GM18858 (cell line): ENCODE measurements at regions not wholly inside any gene's neighbourhood (a gene's known extent, or its start where the extent isn't known, plus 50 kb on each side); places are given as distances from the start of the nearest gene placed in this dataset.
"Not testable (repeated sequence)": the region's sequence is repeated elsewhere in the genome, so short reads cannot be mapped to it uniquely, and the experiment has no call there.

Source experiments
- ATAC-seq: cut with Tn5 transposase; IDR thresholded peaks from one replicate; pipeline ENCODE4 v1.9.1; 2021; ENCODE audit not compliant: unreplicated experiment

DNA sequence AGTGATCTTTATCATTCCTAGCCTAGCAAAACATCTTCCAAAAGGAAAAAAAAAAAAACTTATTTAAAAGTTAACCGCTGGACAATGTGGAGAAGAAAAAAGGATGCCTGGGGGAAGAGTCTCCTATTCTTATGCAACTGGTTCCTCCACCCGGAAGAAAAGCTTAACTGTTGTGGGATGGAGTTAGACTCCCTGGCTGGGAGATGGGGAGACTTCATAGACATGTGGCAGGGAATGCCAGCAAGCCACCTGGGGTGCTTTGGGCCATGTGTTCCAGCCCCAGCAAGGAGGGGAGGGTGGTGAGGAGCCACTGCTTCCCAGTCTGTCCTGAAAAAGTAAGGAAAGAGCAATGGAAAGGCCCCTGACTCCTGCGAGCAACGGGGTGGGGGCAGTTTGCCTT lies 119.4 kb upstream of the SPIN4 start:
- no peak for ATAC-seq

DNA sequence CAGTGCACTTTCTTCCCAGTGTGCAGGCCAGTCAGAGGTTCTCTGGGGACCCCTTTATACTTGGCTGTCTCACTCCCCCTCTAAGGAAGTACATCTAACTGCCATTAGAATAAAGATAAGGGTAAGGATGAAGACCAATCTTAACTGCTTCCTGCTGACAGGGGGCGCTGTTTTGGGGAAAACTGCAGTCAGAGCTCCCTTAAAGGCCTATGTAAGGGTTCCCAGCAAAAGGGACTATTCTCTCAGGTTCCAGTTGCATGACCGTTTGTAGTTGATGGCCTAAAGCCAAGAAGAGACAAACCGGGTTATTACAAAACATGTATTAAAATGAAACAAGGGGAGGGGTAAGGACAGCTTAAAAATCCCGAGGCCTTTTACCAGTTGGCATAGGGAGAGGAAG lies 115.6 kb upstream of the SPIN4 start:
- no peak for ATAC-seq

DNA sequence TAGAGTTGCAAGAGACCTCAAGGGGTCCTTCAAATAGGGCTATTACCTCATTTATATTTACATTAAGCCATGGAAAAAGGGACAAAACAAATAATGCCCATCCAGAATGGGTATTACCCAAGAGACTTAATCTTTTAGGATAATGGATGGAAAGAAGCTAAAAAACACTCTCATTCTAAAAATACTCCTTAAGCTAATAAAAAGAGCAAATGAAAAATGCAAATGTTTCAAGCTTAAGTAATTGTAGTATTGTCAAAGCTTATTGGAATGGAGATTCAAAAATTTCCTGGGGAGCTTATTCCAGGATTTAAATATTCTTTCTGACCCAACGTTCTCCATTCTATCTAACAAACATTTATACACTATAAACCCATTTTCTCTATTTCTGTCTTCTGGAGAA lies 107.8 kb upstream of the SPIN4 start:
- no peak for ATAC-seq

- no peak for ATAC-seq
These were observed 102.4 kb upstream of the SPIN4 start for GRCh38 chrX:63453571-63453970.

DNA sequence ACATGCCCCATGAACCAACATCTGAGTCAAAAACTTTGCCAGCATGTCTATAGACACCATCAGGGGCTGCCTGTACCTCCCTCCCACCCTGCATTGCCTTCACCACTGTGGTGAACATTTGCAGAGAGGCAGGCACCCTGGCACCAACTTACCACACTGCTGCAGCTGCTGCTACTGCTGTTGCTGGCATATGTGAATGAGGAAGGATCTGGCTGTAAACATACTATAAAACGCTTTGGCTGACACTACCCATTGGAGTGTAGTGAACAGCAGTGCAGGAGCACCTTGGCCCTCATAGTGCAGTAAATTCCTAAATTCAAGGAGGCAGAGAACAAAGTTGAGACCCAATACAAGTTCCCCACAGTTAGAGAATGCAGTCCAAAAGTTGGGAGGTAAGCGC lies 90.6 kb upstream of the SPIN4 start:
- no peak for ATAC-seq

GRCh38 chrX:63439580-63439979 lies 88.4 kb upstream of the SPIN4 start:
- no peak for ATAC-seq

DNA sequence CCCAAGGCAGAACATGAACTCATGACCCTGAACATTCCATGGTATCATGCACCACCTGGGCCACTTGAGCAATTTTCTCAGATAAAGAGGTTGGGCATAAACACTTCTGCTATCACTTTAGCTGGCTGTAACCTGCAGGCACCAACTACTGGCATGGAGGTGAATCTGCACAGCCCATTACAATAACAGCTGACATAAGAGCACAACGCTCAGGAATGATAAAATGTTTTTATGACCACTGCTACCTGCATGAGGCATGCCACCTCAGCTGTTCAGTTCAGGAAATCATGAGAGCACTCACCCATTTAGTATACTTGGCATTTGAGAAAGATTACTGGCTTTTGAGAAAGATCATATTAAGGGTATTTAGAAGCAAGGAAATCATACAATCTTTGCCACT lies 85.7 kb upstream of the SPIN4 start:
- no peak for ATAC-seq

DNA sequence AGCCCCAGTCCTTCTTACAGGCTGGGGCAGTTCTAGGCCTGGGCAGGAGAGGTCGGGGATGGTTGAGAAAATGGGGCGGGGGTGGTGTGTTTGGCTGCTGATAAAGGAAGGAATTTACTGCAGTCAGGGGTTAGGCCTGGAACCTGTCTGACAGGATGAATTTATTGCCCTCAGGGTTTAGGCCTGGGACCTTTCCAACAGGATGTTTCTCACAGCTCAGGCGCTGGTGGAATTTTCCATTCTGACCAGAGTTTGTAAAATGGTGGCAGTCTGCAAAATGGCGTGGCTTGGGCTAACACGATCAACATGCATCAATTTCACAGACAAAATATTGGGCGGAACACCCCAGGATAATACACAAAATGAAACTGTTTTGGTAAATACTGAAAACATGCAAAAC lies 83.5 kb upstream of the SPIN4 start:
- no peak for ATAC-seq

- ATAC-seq: no peak
These were observed 83.1 kb upstream of the SPIN4 start for GRCh38 chrX:63434206-63434605.

GRCh38 chrX:63430026-63430425 lies 78.9 kb upstream of the SPIN4 start:
- no peak for ATAC-seq

GRCh38 chrX:63428348-63428747 lies 77.2 kb upstream of the SPIN4 start:
- no peak for ATAC-seq

DNA sequence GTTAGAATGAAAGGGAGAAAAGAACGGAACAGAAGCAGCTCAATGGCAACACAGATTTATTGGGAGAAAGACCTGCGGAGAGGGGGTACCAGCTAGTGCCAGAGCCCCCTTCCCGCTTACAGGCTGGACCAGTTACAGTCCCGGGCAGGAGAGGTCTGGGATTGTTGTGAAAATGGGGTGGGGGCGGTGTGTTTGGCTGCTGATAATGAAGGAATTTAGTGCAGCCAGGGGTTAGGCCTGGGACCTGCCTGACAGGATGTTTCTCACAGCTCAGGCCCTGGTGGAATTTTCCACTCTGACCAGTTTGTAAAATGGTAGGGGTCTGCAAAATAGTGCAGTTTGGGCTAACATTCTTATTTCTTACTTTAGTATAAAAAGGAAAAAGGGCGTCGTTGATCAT lies 75.4 kb upstream of the SPIN4 start:
- ATAC-seq: no peak

DNA sequence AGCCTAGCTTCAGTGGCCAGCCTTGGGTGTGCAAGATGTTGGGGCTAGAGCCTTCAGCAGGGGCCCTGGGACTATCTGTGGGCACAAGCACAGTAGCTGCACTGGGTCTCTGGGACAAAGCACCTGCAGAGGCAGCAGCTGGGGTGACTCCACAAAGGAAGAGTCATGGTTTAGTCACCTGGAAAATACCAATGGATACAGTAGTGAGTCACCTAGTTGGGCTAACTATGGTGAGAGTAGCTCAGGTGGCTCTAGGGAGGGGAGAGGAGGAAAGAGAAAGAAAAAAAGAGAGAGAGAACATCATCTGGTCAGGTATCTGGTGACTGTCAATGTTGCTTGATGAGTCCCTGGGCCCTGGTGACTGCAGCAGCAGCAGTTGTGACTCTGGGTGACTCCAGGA lies 72.9 kb upstream of the SPIN4 start:
- ATAC-seq: no peak

GRCh38 chrX:63421411-63421810 lies 70.3 kb upstream of the SPIN4 start:
- ATAC-seq: no peak

DNA sequence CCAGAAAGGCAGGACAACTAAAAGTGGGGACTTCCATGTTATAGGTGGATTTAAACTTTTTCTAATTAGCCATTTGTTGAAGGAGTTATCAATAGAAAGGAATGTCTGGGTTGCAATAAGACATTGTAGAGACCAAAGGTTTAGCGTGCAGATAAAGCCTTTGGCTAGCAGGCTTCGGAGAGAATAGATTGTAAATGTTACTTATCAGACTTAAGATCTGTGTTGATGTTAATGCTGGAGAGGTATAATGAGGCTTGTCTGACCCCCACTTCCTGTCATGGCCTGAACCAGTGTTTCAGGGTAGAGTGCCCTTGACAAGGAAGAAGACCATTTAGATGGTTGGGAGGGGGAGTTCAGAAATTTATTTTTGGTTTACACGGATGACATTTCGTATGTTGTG lies 67.1 kb upstream of the SPIN4 start:
- no peak for ATAC-seq

DNA sequence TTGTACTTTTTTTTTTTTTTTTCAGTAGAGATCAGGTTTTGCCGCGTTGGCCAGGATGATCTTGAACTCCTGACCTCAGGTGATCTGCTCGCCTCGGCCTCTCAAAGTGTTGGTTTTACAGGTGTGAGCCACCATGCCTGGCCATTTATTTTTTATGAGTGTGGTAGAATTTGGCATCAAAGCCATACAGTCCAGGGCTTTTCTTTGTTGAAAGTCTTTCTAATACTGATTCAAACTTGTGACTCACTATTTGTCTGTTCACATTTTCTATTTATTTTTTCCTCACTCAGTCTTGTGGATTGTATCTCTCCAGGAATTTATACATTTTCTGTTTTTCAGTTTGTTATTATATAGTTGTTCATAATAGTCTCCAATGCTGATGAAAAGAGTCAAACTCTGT lies 66.5 kb upstream of the SPIN4 start:
- ATAC-seq: no peak

- not testable (repeated sequence) for ATAC-seq
These were observed 58.8 kb upstream of the SPIN4 start for GRCh38 chrX:63409934-63410333.

DNA sequence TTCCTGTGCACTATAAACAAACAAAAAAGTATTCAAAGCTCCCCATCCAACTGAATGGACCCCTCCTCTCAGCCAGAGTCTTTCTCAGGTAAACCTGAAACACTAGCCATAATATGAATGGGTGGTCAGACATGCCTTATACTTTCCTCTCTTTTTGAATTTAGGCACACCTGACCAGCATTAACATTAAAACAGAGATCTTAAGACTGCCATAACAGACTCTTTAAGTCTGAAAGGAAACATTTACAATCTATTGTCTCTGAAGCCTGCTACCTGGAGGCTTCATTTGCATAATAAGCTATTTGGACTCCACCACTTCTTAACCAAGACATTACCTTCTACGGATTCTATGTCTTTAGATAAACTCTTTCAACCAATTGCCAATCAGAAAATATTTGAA lies 56.9 kb upstream of the SPIN4 start:
- no peak for ATAC-seq

- ATAC-seq: no peak
These were observed 53.2 kb upstream of the SPIN4 start for GRCh38 chrX:63404332-63404731.

DNA sequence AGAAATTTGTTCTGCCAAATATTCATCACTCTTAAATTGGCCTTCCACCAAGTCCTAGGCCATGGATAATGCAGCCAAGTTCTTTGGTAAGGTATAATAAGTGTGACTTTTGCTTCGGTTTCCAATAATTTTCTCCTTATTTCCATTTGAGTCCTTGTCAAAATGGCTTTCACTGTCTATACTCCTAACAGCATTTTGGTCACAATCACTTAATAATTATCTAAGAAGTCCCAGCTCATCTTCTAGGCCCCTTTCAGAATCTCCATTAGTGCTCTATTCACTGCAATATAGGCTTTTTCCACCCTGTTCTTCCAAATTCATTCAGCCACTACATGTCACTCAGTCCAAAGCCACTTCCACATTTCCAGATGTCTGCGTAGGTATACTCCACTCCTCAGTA lies 51.0 kb upstream of the SPIN4 start:
- no peak for ATAC-seq
